ENCODE measurements at regions not wholly inside any gene's neighbourhood (a gene's known extent, or its start where the extent isn't known, plus 50 kb on each side); places are given as distances from the start of the nearest gene placed in this dataset.

- no peak for ATAC-seq
Observed at GRCh38 chr2:138106606-138107005, 142.3 kb downstream of the HNMT start.

DNA sequence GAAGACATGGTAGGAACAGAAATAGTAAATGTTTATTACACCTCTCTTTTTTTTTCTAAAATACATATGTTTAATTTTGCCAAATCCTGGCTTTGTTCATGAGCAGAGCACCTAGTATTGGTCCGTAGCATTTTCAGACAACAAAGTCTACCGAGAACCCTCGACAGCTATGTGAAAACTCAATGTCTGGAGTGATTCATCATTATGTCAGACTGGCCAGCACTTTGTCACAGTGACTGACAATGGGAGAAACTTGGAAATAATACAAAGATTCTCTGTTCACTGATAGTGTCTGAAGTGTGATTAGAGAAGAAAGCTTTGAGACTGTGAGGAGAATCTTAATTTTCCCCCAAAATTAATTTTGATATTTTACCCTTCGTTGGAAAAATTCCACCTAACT, 143.0 kb downstream of the HNMT start:
- ATAC-seq, result no peak

DNA sequence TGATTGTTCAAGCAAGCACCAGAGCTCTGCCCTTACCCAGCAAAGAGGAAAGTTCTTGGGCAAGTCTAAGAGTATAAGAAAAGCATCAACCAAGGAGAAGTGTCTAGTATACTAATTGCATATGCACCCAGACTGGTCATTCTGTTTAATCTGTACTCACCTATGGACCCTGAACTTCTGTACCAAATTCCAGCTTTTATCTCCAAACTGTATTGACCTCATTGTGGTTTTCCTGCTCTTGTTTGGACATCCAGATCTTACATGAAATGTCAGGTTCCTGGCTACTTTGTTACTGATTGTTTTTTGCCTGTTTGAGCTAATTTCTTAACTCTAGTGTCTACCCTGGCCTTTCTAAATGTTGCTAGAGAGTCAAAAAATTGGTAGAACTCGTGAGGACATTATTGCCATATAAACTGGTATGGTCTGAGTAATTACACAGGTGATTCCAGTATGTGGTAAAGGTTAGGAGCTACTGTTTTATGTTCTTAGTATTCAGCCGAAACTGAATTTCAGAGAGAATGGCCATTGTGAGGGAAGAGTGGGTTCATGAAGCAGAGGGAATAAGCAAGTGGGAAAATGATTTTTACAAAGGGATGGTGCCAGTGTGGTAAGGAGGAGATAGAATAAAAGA, 146.3 kb downstream of the HNMT start:
- no peak for ATAC-seq

GRCh38 chr2:138112536-138112935, 148.3 kb downstream of the HNMT start:
- no peak for ATAC-seq

- ATAC-seq, result no peak
Observed at GRCh38 chr2:138113871-138114525, 149.7 kb downstream of the HNMT start.

DNA sequence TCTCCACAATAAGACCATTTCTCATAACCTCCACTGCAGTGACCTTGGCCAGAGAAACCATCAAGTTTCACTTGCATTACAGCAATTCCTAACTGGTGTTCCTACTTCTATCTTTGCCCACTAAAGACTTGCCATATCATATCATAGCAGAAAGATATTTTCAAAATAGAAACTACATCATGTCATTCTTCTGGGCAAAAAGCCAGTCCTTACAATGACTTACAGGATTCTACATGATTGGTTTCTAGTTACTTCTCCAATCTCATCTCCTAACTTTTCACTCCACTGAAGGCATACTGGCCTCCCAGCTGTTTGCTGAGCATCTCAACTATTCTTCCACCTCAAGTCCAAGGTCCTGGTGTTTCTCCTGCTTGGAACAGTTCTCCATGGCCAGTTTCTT, 151.4 kb downstream of the HNMT start:
- ATAC-seq, result no peak

DNA sequence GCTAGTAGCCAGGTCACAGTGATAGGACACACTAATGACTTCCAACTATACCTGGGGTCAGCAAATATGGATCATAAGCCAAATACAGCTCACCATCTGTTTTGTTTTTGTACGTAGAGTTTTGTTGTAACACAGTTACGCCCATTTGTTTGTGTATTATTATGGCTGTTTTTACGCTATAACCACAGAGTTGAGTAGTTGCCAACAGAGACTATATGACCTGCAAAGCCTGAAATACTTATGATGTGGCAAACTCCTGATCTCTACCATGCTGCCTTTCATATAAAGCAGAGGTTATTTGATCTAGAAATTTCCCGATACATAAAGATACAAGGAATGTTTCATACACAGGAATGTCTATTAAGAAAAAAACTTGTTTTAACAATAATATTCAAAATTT, 152.2 kb downstream of the HNMT start:
- no peak for ATAC-seq

DNA sequence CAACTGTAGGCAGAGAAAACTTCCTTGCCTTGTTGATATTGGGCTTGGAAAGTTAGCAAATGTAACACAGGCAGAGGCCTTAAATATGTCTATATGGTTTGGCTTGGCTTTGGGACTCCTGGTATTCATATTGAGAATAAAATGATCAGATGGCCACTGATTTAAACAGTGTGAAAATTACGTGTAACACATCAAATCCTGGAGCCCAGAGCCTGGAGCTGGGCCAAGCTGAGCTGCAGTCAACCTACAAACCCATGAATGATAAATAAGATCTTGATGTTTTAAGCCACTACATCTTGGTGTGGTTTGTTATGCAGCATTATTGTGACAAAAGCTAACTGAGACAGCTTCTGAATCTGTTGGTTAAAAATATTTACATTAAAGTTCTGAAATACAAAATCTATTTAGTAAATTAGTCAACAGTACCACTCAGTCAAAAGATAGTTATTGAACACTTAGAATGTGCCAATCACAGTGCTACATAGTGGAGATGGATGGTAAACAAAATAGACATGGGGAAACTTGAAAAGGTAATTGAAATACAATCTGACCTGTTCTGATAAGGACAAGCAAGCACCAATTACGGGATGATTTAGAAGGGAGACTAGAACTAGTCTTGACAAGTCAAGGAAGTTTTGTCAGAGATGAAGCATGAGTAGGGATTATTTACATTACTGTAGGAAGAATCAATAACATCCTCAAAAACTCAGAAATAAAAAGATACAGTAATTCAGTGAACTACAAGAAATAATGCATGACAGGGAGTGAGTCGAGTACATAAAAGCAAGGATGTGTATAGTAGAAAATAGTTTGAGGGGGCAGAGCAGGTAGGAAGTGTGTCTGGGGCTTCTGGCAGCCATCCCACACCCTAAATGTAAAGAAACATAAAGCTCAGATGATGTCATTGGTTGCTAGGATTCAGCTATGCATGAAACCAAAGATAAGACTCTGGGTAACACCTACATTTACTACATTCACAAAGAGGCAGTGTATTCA, 157.7 kb downstream of the HNMT start:
- ATAC-seq, result no peak

- ATAC-seq, result no peak
Observed at GRCh38 chr2:138122891-138123290, 158.6 kb downstream of the HNMT start.

DNA sequence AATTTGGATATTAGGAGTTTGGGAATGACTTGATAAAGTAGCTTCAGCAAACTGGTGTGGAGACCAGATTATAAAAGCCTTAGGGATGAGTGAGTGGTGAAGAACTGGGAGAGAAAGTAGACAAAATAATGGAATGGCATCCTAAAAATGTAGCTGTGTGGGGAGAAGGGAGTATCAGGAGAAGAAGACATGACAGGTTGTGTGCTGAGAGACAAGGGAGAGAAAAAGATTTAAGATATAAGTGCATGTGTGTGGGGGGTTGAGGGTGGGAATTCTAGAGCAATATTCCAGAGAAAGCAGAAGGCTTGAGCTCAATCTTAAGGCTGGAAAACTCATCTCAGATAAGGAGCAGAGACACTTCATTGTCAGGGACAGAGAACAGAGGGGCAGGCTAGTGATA, 159.5 kb downstream of the HNMT start:
- ATAC-seq, result no peak

DNA sequence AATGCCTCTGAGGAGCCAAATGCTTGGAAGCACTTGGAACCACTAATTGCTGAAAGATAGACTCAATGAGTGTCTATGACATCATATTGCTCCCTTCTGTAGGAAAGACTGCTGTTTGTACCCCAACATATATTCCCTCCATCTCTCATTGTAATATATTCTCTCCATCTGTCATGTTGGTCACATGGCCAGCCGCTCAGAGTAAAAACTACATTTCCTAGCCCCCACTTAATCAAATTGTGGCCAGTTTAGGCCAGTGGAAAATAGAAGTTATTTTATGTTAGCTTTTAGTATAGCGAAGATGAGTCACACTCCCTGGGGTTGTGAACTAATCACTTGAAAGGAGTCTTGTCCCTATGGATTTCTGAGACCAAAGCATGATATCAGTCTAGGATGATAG, 160.2 kb downstream of the HNMT start:
- ATAC-seq, result no peak

- no peak for ATAC-seq
Observed at GRCh38 chr2:138125306-138126288, 161.3 kb downstream of the HNMT start.

DNA sequence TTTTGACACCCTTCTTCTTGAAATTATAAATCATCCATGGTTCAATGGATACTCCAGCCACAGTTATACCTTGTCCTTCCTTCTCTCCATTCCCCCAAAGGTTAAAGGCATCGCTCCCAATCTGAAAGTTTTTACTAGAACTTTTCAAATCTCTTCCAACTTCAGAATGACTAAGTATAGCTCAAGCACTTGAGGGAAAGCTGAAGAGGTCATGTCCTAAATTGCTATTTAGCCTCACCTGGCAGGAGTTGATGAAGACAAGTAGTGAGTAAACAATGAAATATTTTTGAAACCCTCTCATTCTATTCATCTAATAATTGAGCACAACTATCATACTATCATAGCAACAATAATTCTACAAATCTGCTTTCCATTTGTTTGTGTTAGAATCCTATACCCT, 167.8 kb downstream of the HNMT start:
- ATAC-seq, result no peak

- ATAC-seq, result no peak
Observed at GRCh38 chr2:138137949-138138348, 173.7 kb downstream of the HNMT start.

GRCh38 chr2:138147796-138148195, 183.5 kb downstream of the HNMT start:
- ATAC-seq, result no peak

DNA sequence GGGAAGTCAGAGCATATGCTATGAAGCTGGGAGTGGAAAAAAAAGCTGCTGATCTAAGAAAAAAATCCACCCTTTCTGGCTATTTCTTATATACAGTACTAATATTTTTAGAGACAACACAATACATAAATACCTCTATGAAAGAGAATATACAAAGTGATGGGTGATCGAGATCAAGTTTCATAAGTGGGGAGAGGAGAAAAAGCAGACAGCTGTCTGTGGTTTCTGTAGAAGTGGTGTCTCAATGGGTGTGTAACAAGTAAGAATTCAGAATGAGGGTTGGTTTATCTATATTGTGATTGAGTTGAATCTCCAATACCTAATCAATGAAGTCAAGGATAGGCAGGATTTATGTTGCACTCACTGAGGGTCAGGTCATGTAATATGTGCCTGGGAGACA, 191.0 kb downstream of the HNMT start:
- ATAC-seq, result no peak

DNA sequence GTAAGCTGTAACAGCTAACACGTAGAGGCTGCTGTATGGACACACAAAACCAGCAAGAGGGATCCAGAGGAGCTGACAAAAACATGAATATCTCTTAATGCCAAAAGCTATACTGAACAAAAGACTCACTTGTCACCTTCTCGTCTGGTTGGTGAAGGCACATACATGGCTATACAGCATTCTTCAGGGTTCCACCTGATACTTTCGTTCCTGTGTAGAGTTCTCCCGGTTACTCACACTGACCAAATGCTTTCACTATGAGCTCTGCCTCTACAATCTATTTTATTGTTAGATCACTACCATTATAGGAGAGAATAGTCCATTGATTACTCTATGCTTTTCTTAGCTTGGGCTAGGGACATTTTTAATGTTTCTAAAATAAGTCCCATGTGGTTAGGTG, 193.1 kb downstream of the HNMT start:
- no peak for ATAC-seq

DNA sequence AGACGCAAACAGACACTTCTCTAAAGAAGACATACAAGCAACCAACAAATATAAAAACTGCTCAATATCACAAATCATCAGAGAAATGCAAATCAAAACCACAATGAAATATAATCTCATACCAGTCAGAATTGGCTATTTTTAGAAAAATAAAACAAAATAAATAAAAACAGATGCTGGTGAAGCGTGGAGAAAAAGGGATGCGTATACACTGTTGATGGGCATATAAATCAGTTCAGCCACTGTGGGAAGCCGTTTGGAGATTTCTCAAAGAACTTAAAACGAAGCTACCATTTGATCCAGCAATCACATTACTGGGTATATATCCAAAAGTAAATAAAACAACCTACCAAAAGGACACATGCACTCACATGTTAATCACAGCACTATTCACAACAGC, 206.2 kb downstream of the HNMT start:
- no peak for ATAC-seq

GRCh38 chr2:138171244-138171643, 207.0 kb downstream of the HNMT start:
- no peak for ATAC-seq

GRCh38 chr2:138175066-138175465, 210.8 kb downstream of the HNMT start:
- ATAC-seq, result no peak

- no peak for ATAC-seq
Observed at GRCh38 chr2:138176862-138177439, 212.7 kb downstream of the HNMT start.

DNA sequence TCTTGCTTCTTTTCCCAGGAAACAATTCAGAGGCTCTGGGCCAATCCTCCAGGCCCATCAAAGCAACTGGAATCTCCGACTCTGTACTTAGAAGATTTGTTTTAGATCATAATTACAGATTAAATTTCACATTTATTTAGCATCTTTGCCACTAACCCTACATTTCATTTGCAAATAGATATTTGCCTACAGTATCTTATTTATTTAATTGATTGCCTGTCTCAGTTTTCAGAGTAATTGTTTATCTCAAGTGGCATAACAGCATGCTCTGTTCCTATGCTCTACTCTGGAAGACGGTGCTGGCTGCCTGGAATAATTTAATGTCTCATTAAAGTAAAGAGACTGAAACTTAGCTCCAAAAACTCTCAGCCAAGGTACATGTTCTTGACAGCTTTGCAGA, 213.4 kb downstream of the HNMT start:
- no peak for ATAC-seq
